GM12892 (cell line): ENCODE measurements at regions not wholly inside any gene's neighbourhood (a gene's known extent, or its start where the extent isn't known, plus 50 kb on each side); places are given as distances from the start of the nearest gene placed in this dataset.

Experiments
- POLR2A ChIP-seq: IDR thresholded peaks from 2 replicates; pipeline ENCODE4 v1.6.1; 2011; ENCODE audit warnings: low read depth, low read length, control low read depth
- POLR2AphosphoS5 ChIP-seq: IDR thresholded peaks from 2 replicates; pipeline ENCODE4 v1.6.1; 2011; ENCODE audit warnings: low read depth, low read length, control low read depth
- TAF1 ChIP-seq: IDR thresholded peaks from 2 replicates; pipeline ENCODE4 v1.6.1; 2011; ENCODE audit warnings: low read depth, mild to moderate bottlenecking, control low read depth, low read length, borderline replicate concordance

DNA sequence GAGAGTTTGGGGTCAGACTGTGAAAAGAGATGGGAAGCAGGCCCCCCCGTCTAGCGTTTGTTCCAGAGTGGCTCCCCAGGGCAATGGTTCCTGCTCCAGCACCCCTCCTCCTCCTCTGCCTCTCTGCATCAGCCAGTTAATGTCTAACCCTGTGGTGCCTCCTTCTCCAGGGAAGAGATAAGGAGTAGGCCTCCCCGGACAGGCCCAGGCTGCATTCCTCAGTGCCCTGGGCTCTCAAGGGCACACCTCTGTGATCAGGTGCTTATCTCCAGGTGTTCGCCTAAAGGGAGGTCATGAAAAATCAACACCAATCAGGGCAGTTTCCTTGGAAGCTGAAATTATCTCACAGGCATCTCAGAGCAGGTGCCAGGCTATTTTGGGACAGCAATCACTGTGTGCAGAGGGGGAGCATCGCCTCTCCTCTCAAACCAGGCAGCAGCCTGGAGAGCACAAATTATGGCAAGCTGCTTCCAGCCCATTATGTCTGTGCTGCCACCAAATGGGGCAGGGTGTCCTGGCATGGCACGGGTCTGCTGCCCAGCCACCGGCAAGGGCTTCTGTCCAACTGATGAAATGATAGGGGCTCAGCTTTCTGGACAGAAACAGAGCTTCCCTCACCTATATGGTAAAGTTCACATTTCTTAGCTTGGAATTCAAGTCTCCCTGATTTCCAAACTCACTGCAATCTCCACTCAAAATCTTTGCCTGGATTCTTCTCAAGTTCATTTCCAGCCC, 255.8 kb upstream of the SLC14A2 start:
- no peak for TF ChIP-seq POLR2AphosphoS5
- TF ChIP-seq TAF1: no peak
- no peak for TF ChIP-seq POLR2A
